ENCODE measurements at regions not wholly inside any gene's neighbourhood (a gene's known extent, or its start where the extent isn't known, plus 50 kb on each side); places are given as distances from the start of the nearest gene placed in this dataset.

- no peak for TF ChIP-seq POLR2A (IDR thresholded peaks at IDR 0.05; ENCODE audit: low read depth)
- TF ChIP-seq, protein P1, sequence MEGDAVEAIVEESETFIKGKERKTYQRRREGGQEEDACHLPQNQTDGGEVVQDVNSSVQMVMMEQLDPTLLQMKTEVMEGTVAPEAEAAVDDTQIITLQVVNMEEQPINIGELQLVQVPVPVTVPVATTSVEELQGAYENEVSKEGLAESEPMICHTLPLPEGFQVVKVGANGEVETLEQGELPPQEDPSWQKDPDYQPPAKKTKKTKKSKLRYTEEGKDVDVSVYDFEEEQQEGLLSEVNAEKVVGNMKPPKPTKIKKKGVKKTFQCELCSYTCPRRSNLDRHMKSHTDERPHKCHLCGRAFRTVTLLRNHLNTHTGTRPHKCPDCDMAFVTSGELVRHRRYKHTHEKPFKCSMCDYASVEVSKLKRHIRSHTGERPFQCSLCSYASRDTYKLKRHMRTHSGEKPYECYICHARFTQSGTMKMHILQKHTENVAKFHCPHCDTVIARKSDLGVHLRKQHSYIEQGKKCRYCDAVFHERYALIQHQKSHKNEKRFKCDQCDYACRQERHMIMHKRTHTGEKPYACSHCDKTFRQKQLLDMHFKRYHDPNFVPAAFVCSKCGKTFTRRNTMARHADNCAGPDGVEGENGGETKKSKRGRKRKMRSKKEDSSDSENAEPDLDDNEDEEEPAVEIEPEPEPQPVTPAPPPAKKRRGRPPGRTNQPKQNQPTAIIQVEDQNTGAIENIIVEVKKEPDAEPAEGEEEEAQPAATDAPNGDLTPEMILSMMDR (IDR thresholded peaks at IDR 0.05) = no peak
- no peak for TF ChIP-seq POLR2AphosphoS5 (IDR thresholded peaks at IDR 0.05)
- no peak for TF ChIP-seq EP300 (IDR thresholded peaks at IDR 0.05)
These were observed 485.1 kb upstream of the TENM3 start for GRCh38 chr4:181757910-181758660.

All from esophagus muscularis mucosa (tissue), 4 donors.